ENCODE measurements at regions not wholly inside any gene's neighbourhood (a gene's known extent, or its start where the extent isn't known, plus 50 kb on each side); places are given as distances from the start of the nearest gene placed in this dataset.

DNA sequence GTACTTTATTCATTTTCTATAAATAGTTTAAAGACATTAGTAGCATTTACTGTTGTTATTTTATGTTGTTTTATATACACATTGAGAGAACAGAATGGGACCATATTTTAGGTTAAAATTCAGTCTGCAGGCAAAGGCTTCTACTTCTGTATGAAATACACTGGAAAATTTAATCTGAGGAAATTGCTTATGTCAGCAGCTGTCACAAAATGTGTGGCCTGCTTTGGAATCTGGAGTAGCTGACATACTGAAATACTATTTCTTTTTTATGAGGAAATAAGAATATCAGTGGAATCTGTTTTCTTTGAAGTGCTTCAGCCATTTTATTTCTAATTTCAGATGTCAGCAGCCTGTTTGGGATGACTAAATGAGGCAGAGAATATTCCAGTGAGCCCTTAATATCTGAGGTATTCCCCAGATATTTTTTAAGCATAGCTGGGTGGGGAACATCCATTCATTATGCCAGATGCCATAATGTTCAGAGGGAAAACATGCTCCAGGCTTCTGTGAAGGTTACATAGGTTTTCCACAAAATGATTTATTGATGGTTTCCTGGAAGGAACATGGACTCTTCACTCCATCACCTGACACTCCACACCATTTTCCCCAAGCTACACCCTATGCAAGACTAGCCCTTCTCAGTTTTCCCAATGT lies 267.1 kb downstream of the ARL4A start:
- no peak for TF ChIP-seq ZNF331 (CRISPR knock-in tag; IDR thresholded peaks at IDR 0.05; ENCODE audit: low read depth)
- no peak for TF ChIP-seq POLR2AphosphoS5 (IDR thresholded peaks at IDR 0.05; ENCODE audit: low read depth)
- TF ChIP-seq, protein P1, sequence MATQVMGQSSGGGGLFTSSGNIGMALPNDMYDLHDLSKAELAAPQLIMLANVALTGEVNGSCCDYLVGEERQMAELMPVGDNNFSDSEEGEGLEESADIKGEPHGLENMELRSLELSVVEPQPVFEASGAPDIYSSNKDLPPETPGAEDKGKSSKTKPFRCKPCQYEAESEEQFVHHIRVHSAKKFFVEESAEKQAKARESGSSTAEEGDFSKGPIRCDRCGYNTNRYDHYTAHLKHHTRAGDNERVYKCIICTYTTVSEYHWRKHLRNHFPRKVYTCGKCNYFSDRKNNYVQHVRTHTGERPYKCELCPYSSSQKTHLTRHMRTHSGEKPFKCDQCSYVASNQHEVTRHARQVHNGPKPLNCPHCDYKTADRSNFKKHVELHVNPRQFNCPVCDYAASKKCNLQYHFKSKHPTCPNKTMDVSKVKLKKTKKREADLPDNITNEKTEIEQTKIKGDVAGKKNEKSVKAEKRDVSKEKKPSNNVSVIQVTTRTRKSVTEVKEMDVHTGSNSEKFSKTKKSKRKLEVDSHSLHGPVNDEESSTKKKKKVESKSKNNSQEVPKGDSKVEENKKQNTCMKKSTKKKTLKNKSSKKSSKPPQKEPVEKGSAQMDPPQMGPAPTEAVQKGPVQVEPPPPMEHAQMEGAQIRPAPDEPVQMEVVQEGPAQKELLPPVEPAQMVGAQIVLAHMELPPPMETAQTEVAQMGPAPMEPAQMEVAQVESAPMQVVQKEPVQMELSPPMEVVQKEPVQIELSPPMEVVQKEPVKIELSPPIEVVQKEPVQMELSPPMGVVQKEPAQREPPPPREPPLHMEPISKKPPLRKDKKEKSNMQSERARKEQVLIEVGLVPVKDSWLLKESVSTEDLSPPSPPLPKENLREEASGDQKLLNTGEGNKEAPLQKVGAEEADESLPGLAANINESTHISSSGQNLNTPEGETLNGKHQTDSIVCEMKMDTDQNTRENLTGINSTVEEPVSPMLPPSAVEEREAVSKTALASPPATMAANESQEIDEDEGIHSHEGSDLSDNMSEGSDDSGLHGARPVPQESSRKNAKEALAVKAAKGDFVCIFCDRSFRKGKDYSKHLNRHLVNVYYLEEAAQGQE (IDR thresholded peaks at IDR 0.05; ENCODE audit: unreplicated experiment) = no peak
- TF ChIP-seq, protein P2, sequence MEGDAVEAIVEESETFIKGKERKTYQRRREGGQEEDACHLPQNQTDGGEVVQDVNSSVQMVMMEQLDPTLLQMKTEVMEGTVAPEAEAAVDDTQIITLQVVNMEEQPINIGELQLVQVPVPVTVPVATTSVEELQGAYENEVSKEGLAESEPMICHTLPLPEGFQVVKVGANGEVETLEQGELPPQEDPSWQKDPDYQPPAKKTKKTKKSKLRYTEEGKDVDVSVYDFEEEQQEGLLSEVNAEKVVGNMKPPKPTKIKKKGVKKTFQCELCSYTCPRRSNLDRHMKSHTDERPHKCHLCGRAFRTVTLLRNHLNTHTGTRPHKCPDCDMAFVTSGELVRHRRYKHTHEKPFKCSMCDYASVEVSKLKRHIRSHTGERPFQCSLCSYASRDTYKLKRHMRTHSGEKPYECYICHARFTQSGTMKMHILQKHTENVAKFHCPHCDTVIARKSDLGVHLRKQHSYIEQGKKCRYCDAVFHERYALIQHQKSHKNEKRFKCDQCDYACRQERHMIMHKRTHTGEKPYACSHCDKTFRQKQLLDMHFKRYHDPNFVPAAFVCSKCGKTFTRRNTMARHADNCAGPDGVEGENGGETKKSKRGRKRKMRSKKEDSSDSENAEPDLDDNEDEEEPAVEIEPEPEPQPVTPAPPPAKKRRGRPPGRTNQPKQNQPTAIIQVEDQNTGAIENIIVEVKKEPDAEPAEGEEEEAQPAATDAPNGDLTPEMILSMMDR (conservative IDR thresholded peaks at IDR 0.05; ENCODE audit: low read depth in 2 of 2) = no peak
- TF ChIP-seq, protein P3, sequence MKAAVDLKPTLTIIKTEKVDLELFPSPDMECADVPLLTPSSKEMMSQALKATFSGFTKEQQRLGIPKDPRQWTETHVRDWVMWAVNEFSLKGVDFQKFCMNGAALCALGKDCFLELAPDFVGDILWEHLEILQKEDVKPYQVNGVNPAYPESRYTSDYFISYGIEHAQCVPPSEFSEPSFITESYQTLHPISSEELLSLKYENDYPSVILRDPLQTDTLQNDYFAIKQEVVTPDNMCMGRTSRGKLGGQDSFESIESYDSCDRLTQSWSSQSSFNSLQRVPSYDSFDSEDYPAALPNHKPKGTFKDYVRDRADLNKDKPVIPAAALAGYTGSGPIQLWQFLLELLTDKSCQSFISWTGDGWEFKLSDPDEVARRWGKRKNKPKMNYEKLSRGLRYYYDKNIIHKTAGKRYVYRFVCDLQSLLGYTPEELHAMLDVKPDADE (IDR thresholded peaks at IDR 0.05) = no peak
- TF ChIP-seq EZH2phosphoT487 (IDR thresholded peaks at IDR 0.05; ENCODE audit: unreplicated experiment) = no peak
- no peak for TF ChIP-seq EZH2 (IDR thresholded peaks at IDR 0.05; ENCODE audit: low read depth, unreplicated experiment)
- no peak for TF ChIP-seq ZNF114 (CRISPR knock-in tag; IDR thresholded peaks at IDR 0.05)
- TF ChIP-seq CREB1 (CRISPR knock-in tag; IDR thresholded peaks at IDR 0.05; ENCODE audit: low read depth) = no peak
- no peak for TF ChIP-seq JUNB (IDR thresholded peaks at IDR 0.05; ENCODE audit: unreplicated experiment)
- TF ChIP-seq NANOG (IDR thresholded peaks at IDR 0.05; ENCODE audit: borderline replicate concordance) = no peak

Measured in GM23338 (cell line).